Middle frontal gyrus (tissue), 1 donor: ENCODE measurements at regions not wholly inside any gene's neighbourhood (a gene's known extent, or its start where the extent isn't known, plus 50 kb on each side); places are given as distances from the start of the nearest gene placed in this dataset.

Experiments used
- DNase-seq: peaks from one replicate; pipeline ENCODE4 v3.0.0-alpha.2; 2015; ENCODE audit warnings: low spot score; ENCODE audit errors: extremely low spot score

- no peak for DNase-seq
These were observed 728.9 kb downstream of the JRKL start for GRCh38 chr11:97118614-97119200.

DNA sequence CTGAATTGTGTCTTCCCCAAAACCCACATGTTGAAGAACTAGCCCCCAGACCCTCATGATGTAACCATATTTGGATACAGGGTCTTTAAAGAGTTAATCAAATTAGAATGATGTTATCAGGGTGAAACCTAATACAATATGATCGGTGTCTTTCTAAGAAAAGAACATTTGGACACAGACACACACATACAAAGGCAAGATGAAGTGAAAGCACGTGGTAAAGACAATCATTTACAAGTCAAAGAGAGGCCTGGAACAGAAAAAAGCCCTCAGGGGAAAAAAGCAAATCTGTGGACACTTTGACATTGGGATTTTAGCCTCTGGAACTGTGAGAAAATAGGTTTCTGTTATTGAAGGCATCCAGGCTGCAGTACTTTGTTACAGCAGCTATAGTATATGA lies 733.4 kb downstream of the JRKL start:
- no peak for DNase-seq

GRCh38 chr11:97136067-97136466 lies 746.3 kb downstream of the JRKL start:
- DNase-seq, result no peak

DNA sequence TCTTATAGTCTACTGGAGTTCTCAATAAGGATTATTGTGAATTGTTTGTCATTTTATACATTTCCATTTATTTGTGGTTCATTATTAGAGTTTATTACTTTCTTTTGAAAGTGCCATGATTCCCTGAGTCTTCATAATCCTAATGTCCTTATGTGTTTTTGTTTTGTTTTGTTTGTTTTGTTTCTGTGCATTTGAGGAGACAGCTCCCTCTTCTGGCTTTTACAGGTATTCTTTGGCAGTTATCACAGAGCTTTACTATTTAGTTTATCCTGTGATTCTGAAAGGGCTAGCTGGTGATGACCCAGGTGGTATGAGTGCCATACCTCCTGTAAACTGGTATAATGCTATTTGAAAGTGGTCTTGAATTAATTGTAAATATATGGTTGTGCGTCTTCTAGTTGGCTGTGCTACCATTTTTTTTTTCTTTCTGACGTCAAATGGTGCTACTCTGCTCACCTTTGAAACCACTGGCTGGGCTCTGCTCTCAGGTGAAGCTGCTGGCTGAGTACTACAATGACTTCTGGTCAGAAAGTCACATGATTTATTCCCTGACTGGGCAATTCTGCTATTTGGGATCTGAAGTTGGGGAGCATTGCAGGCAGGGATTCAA lies 751.2 kb downstream of the JRKL start:
- no peak for DNase-seq

GRCh38 chr11:97143463-97143862 lies 753.6 kb downstream of the JRKL start:
- no peak for DNase-seq

GRCh38 chr11:97149741-97150140 lies 759.9 kb downstream of the JRKL start:
- DNase-seq, result no peak

DNA sequence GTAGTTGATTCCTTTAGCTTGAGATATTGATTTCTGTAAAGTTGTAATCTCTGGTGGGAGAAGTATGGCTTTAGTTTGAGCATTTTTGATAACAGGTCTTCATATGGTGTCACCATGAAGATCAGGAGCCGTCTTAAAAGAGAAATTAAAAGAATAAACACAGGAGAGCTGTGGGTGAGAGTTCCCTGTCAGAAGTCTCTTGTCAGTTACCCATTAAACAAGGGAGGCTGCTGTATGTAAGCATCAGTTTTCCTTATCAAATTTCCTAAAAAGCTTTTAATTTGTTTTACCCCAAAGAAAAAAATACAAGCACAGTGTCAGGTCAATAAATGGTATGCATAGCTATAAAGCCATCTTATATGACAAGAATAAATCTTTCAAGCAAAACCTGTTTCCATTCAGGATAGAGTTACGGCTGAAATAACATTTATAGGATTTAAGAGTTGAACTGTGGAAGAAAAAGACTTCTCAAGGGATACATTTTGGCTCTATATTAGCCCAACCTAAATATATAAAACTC lies 767.5 kb downstream of the JRKL start:
- no peak for DNase-seq

DNA sequence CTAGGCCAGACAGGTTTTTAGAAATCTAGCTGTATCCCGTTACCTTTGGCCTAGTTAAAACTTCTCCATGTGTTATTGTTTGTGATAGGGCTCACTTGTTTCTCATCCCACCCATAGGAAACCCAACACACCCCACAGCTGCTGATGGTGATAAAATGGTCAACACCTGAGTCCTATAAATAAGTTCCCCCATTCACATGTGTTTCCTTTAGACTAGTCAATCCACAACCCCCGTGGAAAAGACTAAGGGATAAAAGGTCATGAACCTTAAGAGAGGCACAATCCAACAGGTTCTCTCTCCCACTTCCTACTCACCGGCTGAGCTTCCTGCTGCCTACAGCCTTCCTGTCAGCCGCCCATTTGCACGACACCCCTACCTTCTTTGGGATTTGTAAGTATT lies 768.4 kb downstream of the JRKL start:
- DNase-seq, result no peak

GRCh38 chr11:97163631-97164191 lies 773.9 kb downstream of the JRKL start:
- no peak for DNase-seq

DNA sequence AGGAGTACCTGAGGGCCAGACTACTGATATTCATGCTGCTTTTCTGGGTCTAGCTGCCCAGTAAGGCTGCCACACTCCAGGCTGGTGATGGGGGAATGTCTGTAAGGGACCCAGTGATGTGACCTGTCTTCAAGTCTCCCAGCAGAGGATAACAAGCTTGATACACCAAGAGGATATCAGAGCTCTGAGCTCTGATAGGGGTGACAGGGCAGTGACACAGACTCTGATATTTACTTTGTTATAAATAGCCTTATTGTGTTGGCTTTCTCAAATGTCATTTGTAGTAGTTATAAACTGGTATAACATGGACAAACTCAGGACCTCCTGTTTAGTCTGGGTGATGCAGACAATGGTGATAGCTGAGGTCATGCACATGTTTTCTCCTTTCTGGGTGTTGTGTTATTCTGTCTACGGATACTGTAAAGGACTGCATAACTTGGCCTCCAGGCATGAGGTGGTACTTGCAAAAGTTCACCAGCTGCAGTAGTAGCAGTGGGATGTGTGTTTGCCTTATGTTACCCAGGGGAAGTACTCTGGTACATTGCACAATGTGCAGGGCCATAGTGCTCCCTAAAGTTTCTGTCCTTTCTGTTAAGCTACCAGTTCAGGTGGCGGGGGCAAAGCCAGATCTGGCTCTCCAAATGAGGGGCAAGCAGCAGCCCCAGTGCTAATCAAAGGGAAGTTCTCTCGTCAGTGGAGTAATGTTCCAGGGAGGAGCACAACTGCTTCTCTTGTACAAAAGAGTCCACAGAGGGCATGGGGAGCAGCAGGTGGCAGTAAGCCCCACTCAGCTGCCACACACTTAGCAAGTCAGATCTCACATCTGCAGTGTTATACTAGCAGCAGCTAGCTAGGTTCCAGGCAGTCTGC lies 812.2 kb downstream of the JRKL start:
- DNase-seq, result no peak

DNA sequence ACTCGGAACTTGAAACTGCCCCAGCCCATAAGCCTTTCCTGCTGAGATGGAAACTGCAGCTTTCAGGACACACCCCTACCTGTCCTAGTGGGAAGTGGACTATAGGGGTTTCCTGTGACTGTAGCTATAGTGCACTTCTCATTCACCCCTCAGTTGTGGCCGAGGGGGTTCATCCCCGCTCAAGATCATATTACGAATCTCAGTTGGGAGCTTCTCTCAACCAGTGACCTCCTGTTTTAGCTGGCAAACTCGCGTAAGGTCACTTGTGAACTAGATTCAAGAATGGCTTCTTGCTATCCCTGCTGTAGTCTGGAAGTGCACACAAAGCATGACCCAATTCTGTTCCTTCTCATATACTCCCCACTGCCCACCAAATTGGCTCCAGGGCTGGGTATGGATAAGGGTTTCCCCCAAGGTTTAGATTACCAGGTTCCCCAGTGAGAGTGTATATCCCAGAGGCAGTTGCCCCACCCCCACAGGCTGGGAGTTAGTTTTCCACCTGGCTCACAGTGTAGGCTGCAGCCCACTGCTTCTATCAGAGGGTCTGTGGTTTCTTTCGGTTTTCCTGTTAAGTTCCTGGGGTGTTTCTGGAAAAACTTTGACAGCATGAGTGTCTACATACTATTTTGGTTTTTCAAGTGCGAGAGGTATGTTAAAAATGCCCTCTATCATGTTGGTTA lies 812.9 kb downstream of the JRKL start:
- DNase-seq, result no peak

GRCh38 chr11:97218011-97218410 lies 828.2 kb downstream of the JRKL start:
- no peak for DNase-seq

DNA sequence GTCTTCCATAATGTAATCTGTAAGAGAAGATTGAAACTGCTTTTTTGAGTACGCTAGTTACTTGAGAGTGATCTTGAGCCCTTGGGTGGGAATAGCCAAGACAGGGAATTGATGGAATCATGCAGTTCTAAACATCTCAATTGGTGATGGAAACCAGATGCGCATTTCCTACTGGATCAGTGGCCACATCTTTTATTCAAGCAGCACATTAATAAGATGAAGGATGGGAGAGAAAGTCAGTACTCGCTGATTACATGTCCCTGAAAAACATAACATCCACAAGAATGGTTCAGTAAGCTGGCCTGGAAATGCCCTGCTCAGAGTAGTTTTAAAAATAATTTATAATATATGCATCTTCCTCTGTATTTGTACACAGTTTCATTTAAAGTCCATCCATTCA lies 833.8 kb downstream of the JRKL start:
- DNase-seq, result no peak

- DNase-seq, result no peak
These were observed 834.6 kb downstream of the JRKL start for GRCh38 chr11:97224396-97224795.

DNA sequence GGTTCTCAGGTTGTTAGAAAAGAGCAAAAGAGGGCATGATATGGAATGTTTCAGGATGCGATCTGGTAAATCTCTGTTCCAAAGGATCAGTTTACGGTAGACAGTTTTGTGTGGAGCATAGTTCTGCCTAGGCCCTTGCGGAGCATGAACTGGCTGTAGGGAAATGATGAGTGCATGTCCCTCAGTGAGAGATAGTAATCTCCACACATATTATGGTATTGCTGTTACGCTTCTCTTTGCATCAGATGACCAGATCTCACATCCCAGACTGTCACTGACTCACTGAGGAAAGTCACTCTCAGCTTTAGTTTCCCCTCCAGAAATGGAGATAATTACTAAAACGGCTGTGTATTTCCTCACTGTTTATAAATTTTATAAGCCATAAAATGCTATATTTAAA lies 836.0 kb downstream of the JRKL start:
- DNase-seq, result no peak

- DNase-seq, result no peak
These were observed 840.1 kb downstream of the JRKL start for GRCh38 chr11:97229936-97230335.

DNA sequence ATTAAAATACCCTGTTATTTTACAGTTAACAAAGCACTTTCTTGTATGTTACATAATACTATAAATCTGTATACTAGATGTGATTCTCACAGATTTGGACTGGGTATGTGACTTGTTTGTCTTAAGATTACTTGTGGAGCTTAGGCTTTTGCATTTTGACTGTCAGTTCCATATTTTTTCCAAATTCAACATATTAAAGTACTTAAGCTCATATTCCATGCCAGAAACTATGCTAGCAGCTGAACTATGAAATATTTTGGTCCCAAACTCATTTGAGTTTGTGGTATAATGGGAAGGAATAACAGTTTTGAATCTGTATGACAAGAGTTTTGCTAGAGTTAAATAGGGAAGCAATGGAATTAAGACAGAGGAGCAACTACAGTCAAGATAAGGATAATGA lies 841.4 kb downstream of the JRKL start:
- DNase-seq, result no peak

DNA sequence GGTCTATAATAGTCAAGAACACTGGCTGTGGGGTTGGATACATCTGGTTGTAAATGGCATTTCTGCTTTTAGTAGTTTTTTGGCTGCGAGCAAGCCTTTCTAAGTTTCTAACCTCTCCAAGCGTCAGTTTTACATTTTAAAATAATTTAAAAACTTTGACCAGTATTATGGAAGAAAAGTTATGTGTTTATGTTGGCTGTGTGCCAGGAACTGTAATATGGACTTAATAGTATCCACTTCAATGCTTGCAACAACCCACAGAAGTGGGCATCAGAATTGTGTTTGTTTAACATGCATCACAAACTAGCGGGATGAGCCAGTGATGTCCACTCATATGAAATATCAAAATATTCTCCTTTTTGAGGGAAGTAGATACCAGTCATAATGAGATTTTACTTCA lies 844.2 kb downstream of the JRKL start:
- no peak for DNase-seq

DNA sequence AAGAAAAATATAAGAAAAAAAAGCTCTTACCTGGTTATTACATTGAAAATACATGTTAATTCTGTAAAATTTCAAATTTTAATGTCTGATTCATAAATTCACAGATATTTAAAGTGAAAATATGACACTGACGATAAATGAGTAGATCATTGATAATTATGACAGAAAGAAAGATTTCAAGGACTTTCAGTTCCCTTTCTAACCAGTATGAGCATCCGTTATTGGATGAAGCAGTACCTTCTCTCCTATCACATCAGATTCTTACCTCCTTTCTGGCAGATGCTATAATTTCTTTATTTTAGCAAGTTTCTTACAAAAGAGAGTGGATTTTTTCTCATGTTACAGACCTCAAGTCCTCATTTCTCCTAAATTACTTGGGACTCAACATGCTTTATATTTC lies 847.3 kb downstream of the JRKL start:
- DNase-seq, result no peak

DNA sequence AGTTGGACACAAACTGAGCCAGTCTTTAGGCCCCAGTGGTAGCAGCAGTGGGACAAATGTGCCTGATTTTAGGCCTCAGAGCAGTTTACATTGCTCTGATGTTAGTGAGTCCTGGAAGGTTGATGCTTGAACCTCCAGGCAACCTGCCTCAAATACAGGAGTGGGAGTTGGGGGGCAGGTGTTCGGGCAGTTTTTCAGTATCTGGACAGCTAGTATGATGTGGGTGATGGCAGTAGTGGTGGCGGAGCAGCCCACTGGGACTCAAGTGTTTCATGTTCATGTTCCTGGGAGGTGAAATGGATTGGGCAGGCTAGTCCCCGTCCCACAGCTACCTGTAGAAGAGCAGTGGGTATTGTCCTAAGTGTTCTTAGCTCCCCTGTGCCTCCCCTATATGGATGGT lies 857.8 kb downstream of the JRKL start:
- DNase-seq, result no peak

DNA sequence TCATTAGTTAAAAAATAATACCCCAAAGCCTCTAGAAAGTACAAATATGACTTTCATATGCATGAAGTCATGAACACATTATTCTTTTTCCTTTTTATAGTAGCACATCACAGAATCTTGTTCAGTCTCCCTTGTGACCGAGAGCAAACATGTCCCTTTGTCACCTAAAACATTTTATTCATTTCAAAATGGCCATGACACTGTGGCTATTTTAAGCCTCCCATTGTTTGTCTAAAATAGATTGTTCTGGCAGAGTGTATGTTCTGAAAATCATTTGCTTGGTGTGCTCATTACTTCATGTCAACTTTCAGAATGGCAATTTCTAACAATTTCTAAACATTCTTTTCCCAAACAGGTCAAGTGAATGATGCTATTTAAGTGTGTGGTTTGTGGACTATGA lies 865.0 kb downstream of the JRKL start:
- no peak for DNase-seq

DNA sequence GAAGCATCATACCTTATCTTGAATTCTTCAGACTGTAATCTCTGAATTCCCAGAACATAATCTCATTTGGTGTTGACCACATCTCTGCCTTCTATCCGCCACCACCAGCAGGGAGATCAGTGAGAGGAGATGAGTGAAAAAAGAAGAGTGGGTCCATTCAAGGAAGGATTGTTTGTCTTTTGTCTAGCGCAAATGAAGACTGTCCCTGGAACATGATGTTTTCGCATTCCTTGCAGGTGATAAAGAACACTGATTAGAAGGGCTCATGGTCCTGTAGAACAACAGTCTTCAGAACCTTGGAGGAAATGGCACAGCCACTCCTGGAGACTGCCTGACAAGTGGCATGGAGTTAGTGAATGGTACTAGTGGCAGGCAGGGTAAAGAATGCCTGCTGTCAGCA lies 869.6 kb downstream of the JRKL start:
- DNase-seq, result no peak
